Upper lobe of left lung (tissue), 6 donors: ENCODE measurements at regions not wholly inside any gene's neighbourhood (a gene's known extent, or its start where the extent isn't known, plus 50 kb on each side); places are given as distances from the start of the nearest gene placed in this dataset.
A peak's percentile ranks its signal among the peaks of the same experiment; 100 is the strongest.

Experiments used
- ATAC-seq, 2 donors: fragments of 200-7000 bp; cut with Tn5 transposase; one replicate each; pipeline ENCODE4 v1.9.1; 2022; ENCODE audit warnings: mild to moderate bottlenecking in 2 of 2, moderate library complexity in 2 of 2; ENCODE audit not compliant: low FRiP score in 2 of 2
- DNase-seq, 2 donors: peaks; one replicate each; pipeline ENCODE4 v3.0.0-alpha.2; 2019 to 2020
- H3K27ac ChIP-seq, 4 donors: fragments of 200-600 bp; sonication (generic); one replicate each; pipeline ENCODE4 v1.5.1; 2016 to 2019
- H3K27me3 ChIP-seq, 4 donors: fragments of 200-600 bp; sonication (generic); one replicate each; pipeline ENCODE4 v1.5.1; 2017 to 2019
- H3K36me3 ChIP-seq, 4 donors: fragments of 200-600 bp; sonication (generic); one replicate each; pipeline ENCODE4 v1.5.1; 2016 to 2019
- H3K4me1 ChIP-seq, 4 donors: fragments of 200-600 bp; sonication (generic); one replicate each; pipeline ENCODE4 v1.5.1; 2018 to 2019
- H3K4me3 ChIP-seq, 4 donors: fragments of 200-600 bp; sonication (generic); one replicate each; pipeline ENCODE4 v1.5.1; 2017 to 2019; ENCODE audit warnings: mild to moderate bottlenecking in 2 of 4, moderate library complexity in 1 of 4
- H3K9me3 ChIP-seq, 4 donors: fragments of 200-600 bp; sonication (generic); one replicate each; pipeline ENCODE4 v1.5.1; 2018 to 2019
- CTCF ChIP-seq, 6 experiments: fragments of 450-650 bp in 4 of 6; fragments of 200-600 bp in 2 of 6; sonication (generic) in 2 of 6; IDR thresholded peaks; one replicate each; pipeline ENCODE4 v1.5.1; 2016 to 2019; ENCODE audit warnings: antibody characterized with exemption in 6 of 6
- EP300 ChIP-seq, 4 donors: sonication (generic); formaldehyde crosslinking; IDR thresholded peaks; one replicate each; pipeline ENCODE4 v1.5.1; 2017; ENCODE audit warnings: antibody characterized with exemption in 4 of 4, control low read depth in 2 of 4
- POLR2A ChIP-seq, 4 donors: fragments of 450-650 bp; IDR thresholded peaks; one replicate each; pipeline ENCODE4 v1.5.1; 2016 to 2017; ENCODE audit warnings: antibody characterized with exemption in 4 of 4, mild to moderate bottlenecking in 2 of 4
- POLR2AphosphoS5 ChIP-seq, 2 donors: sonication (generic); formaldehyde crosslinking; IDR thresholded peaks; one replicate each; pipeline ENCODE4 v1.5.1; 2017; ENCODE audit warnings: antibody characterized with exemption in 2 of 2
- WGBS, 2 donors: methylation state at CpG; one replicate each; pipeline ENCODE4 v1.1.5; 2017 to 2018; 5-methylcytosine and 5-hydroxymethylcytosine counted together
- donor health status: DM: no; HTN: no; CAD: no; lungs with moderate emphysema.
- donor health status: DM: no; HTN: yes; CAD: no; lungs with severe emphysema.

DNA sequence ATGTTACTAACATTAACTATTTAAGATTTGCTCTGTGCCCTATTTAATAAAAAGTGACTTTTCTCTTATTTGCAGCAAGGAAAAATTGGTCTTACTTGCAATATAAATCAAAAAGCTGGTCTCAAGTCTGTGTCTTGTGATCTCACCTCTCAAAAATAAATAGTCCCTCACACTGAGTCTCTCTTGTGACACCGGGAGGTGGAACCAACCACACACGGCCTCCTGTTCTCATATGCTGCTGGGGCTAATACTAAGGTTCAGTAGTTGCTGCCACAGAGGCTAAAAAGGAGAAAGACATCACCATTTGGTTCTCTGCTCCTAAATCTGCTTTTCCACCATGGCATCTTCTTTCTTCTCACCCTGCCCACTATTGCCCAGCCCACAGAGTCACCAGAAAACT, 175.8 kb upstream of the FTMT start:
- no peaks in the 10 kb centered on the region for H3K27me3 ChIP-seq
- H3K27ac ChIP-seq = no peak overlapping the region
- 51 to 63% methylated on average over 2 of the region's 2 CpGs for WGBS, 2 donors
- H3K36me3 ChIP-seq = no peaks in the 10 kb centered on the region
- TF ChIP-seq POLR2A (IDR thresholded peaks at IDR 0.05) (no peak), EP300 (IDR thresholded peaks at IDR 0.05) (no peak), POLR2AphosphoS5 (IDR thresholded peaks at IDR 0.05) (no peak), CTCF (IDR thresholded peaks at IDR 0.05) (no peak)
- H3K4me1 ChIP-seq = no peaks in the 10 kb centered on the region
- H3K4me3 ChIP-seq = no peak overlapping the region
- H3K9me3 ChIP-seq = peaks cover 0 to 3% (median 0%) of the 10 kb centered on the region in 4 donors
- ATAC-seq (no peak), DNase-seq (no peak)

DNA sequence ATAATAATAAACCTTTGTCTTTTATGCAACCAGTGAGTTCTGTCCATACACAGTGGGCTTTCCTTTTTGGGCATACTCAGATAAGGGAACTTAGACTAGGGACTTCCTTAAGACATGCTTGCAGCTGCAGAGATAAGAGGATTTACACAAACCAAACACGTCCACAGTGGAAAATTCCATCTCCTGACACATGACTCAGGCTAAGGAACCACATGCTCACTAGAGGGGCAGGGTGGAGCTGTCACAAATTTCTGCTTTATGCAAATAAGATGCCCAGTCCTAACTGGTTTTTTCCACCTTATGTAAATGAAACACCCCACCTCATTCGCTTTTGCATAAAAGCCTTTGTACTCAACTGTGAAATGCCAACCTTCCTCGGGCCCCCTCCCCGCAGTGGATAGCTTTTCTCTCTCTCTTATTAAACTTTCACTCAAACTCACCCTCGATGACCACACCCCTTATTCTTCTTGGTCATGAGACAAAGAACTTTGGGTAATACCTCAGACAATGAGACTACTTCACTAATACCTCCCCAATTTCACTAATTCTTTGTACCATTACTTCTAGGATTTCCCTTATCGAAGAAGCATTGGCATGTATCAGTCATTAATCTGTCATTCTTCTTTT, 170.3 kb upstream of the FTMT start:
- Histone ChIP-seq H3K27me3 (no peaks in the 10 kb centered on the region), H3K27ac (no peak overlapping the region), H3K36me3 (no peaks in the 10 kb centered on the region), H3K4me3 (no peak overlapping the region), H3K9me3 (peaks cover 0 to 13% (median 2%) of the 10 kb centered on the region in 4 donors), H3K4me1 (no peaks in the 10 kb centered on the region)
- no peak for DNase-seq
- ATAC-seq = no peak
- WGBS, 2 donors = 78 to 80% methylated on average over 6 of the region's 6 CpGs
- TF ChIP-seq POLR2AphosphoS5 (IDR thresholded peaks at IDR 0.05) = no peak
- TF ChIP-seq EP300 (IDR thresholded peaks at IDR 0.05) = no peak
- no peak for TF ChIP-seq CTCF (IDR thresholded peaks at IDR 0.05)
- no peak for TF ChIP-seq POLR2A (IDR thresholded peaks at IDR 0.05)

DNA sequence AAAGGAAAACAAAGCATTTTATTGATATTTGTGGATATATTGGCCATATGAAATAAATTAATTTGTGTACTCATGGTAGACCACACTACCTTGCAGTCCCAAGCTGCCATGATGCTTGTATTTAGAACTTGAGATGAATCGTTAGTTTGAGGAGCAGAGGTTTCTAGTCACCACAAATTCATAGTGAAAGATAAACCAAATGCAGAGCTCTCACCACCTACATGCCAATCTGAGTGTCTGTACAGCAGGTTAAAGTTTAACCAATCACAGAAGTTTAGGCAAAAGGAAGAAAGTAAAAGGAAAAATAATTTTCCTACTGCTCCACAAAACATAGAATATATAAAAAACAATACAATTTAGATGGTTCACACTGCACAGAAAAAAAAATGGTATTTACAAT, 163.6 kb upstream of the FTMT start:
- no peak overlapping the region for H3K4me3 ChIP-seq
- WGBS, 2 donors = 65 to 89% methylated on average over 1 of the region's 1 CpG
- H3K9me3 ChIP-seq = no peaks in the 10 kb centered on the region
- DNase-seq (no peak), ATAC-seq (no peak)
- TF ChIP-seq POLR2A (IDR thresholded peaks at IDR 0.05) = no peak
- no peak for TF ChIP-seq POLR2AphosphoS5 (IDR thresholded peaks at IDR 0.05)
- no peak for TF ChIP-seq EP300 (IDR thresholded peaks at IDR 0.05)
- no peak for TF ChIP-seq CTCF (IDR thresholded peaks at IDR 0.05)
- no peak overlapping the region for H3K27ac ChIP-seq
- no peaks in the 10 kb centered on the region for H3K27me3 ChIP-seq
- H3K36me3 ChIP-seq = no peaks in the 10 kb centered on the region
- no peaks in the 10 kb centered on the region for H3K4me1 ChIP-seq

- TF ChIP-seq EP300 (IDR thresholded peaks at IDR 0.05) (no peak), CTCF (IDR thresholded peaks at IDR 0.05) (no peak), POLR2A (IDR thresholded peaks at IDR 0.05) (no peak), POLR2AphosphoS5 (IDR thresholded peaks at IDR 0.05) (no peak)
- DNase-seq = no peak
- no peak overlapping the region for H3K4me3 ChIP-seq
- no peak for ATAC-seq
- no peak overlapping the region for H3K27ac ChIP-seq
- H3K27me3 ChIP-seq = no peaks in the 10 kb centered on the region
- no peaks in the 10 kb centered on the region for H3K9me3 ChIP-seq
- no peaks in the 10 kb centered on the region for H3K36me3 ChIP-seq
- no peaks in the 10 kb centered on the region for H3K4me1 ChIP-seq
- 73 to 83% methylated on average over 2 of the region's 2 CpGs for WGBS, 2 donors
Measured at GRCh38 chr5:121688781-121689180, 162.9 kb upstream of the FTMT start.

- no peaks in the 10 kb centered on the region for H3K9me3 ChIP-seq
- no peaks in the 10 kb centered on the region for H3K27me3 ChIP-seq
- ATAC-seq (peak in 1 of 2 donors; percentile 34), DNase-seq (peak in 1 of 2 donors; percentile 48)
- TF ChIP-seq EP300 (IDR thresholded peaks at IDR 0.05) (peak in 1 of 4 donors; percentile 28), CTCF (IDR thresholded peaks at IDR 0.05) (no peak)
- no peak overlapping the region for H3K4me3 ChIP-seq
- no peaks in the 10 kb centered on the region for H3K36me3 ChIP-seq
- H3K4me1 ChIP-seq = no peaks in the 10 kb centered on the region
- H3K27ac ChIP-seq = no peak overlapping the region
Measured at GRCh38 chr5:121691478-121691877, 160.2 kb upstream of the FTMT start.
